ENCODE measurements at regions not wholly inside any gene's neighbourhood (a gene's known extent, or its start where the extent isn't known, plus 50 kb on each side); places are given as distances from the start of the nearest gene placed in this dataset.
"Not testable (repeated sequence)": the region's sequence is repeated elsewhere in the genome, so short reads cannot be mapped to it uniquely, and the experiment has no call there.

DNA sequence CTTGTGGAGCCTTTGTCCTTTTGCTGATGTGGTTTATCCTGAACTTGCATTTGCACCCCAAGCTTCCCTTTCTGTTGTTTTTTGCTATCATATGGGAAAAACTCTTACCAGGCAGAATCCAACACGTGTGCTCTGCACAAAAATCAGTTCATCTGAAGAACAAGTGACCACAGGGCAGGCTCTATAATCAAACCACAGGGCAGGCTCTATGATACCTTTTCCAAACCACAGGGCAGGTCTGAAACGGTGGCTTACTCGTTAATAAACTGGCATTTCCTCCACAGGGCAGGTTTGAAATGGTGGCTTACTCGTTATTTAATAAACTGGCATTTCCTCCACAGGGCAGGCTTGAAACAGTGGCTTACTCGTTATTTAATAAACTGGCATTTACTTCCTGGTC, 51.7 kb upstream of the LPCAT1 start:
- not testable (repeated sequence) for H3K9ac ChIP-seq (ENCODE audit: insufficient read depth, low read length); H3K4me3 ChIP-seq (replicated peaks in 1 of 4; ENCODE audit: control extremely low read depth in 1 of 4, insufficient read depth in 1 of 4, low read depth in 3 of 4, low read length in 4 of 4); H3K27ac ChIP-seq (ENCODE audit: insufficient read depth, low read length); H3K4me2 ChIP-seq (ENCODE audit: extremely low read depth, insufficient read depth, low read length); H3K4me1 ChIP-seq (ENCODE audit: control insufficient read depth, extremely low read depth, insufficient read depth, low read length); H3K36me3 ChIP-seq (ENCODE audit: control insufficient read depth, insufficient read depth, low read length); H3K27me3 ChIP-seq (ENCODE audit: control insufficient read depth, insufficient read depth, low read length); H2AFZ ChIP-seq (ENCODE audit: low read length); H4K20me1 ChIP-seq (ENCODE audit: control insufficient read depth, extremely low read depth, insufficient read depth, low read length); DNase-seq (ENCODE audit: low read depth in 2 of 2); H3K79me2 ChIP-seq (ENCODE audit: control insufficient read depth, insufficient read depth, low read length); H3K9me3 ChIP-seq (ENCODE audit: control insufficient read depth, insufficient read depth, low read depth, low read length)

DNA sequence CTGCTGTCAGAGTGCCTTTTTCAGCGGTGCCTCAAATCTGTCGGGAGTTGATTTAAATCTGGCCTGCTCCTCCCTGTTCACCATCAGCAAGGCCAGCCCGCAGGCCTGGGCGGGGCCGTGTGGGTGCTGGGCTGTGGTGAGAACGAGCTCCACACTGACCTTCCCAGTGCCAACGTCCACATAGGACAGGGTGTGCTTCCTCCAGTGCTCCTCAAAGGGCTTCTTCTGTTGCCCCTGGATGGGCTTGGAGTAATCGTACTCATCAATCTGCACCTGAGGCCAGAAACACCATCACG, 50.2 kb upstream of the LPCAT1 start:
- not testable (repeated sequence) for H3K9me3 ChIP-seq (ENCODE audit: control insufficient read depth, insufficient read depth, low read depth, low read length); H3K4me3 ChIP-seq (replicated peaks in 1 of 4; ENCODE audit: control extremely low read depth in 1 of 4, insufficient read depth in 1 of 4, low read depth in 3 of 4, low read length in 4 of 4); H3K4me1 ChIP-seq (ENCODE audit: control insufficient read depth, extremely low read depth, insufficient read depth, low read length); H3K27me3 ChIP-seq (ENCODE audit: control insufficient read depth, insufficient read depth, low read length); H2AFZ ChIP-seq (ENCODE audit: low read length); DNase-seq (ENCODE audit: low read depth in 2 of 2); H4K20me1 ChIP-seq (ENCODE audit: control insufficient read depth, extremely low read depth, insufficient read depth, low read length); H3K27ac ChIP-seq (ENCODE audit: insufficient read depth, low read length); H3K79me2 ChIP-seq (ENCODE audit: control insufficient read depth, insufficient read depth, low read length); H3K36me3 ChIP-seq (ENCODE audit: control insufficient read depth, insufficient read depth, low read length); H3K4me2 ChIP-seq (ENCODE audit: extremely low read depth, insufficient read depth, low read length); H3K9ac ChIP-seq (ENCODE audit: insufficient read depth, low read length)

DNA sequence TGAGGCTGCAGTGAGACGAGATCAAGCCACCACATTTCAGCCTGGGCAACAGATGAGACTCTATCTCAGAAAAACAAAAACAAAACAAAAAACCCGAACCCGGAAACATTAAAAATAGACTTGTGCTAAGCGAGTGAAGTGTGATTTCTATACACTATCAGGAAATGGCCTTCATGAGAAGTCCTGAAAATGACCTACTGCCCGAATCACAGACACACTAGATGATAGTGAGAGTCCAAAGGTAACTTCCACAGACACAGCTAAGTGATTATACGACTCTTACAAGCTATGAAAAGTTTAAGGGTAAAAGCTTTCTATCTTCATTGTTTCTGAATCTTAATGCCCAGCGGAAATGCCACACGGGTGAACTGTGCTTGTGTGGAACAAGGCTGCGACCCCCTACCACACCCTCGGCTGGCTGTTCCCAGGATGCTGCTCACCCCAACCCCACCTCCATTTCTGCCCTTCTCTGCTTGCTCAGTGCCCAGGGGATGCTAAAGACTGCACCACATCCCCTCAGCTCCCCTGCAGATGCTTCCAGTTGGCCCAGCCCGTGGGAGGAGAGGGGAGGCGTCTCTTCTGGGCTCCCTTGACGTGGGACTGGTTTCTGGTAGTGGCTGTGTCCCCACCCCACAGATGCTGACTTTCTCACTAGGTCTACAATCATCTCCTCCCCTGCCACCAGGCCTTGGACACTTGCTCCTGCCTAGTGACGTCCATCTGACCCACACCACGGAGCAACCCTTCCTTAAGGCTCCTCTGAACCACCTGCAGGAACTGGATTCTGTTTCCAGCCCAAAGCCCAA, 49.7 kb upstream of the LPCAT1 start:
- H3K27ac ChIP-seq (ENCODE audit: insufficient read depth, low read length); H3K4me3 ChIP-seq (replicated peaks in 1 of 4; ENCODE audit: control extremely low read depth in 1 of 4, insufficient read depth in 1 of 4, low read depth in 3 of 4, low read length in 4 of 4); H3K4me2 ChIP-seq (ENCODE audit: extremely low read depth, insufficient read depth, low read length); H2AFZ ChIP-seq (ENCODE audit: low read length); H4K20me1 ChIP-seq (ENCODE audit: control insufficient read depth, extremely low read depth, insufficient read depth, low read length); DNase-seq (ENCODE audit: low read depth in 2 of 2); H3K27me3 ChIP-seq (ENCODE audit: control insufficient read depth, insufficient read depth, low read length); H3K4me1 ChIP-seq (ENCODE audit: control insufficient read depth, extremely low read depth, insufficient read depth, low read length); H3K36me3 ChIP-seq (ENCODE audit: control insufficient read depth, insufficient read depth, low read length); H3K9me3 ChIP-seq (ENCODE audit: control insufficient read depth, insufficient read depth, low read depth, low read length); H3K79me2 ChIP-seq (ENCODE audit: control insufficient read depth, insufficient read depth, low read length); H3K9ac ChIP-seq (ENCODE audit: insufficient read depth, low read length): not testable (repeated sequence)

All from fibroblast of lung (primary cell).